ENCODE measurements at regions not wholly inside any gene's neighbourhood (a gene's known extent, or its start where the extent isn't known, plus 50 kb on each side); places are given as distances from the start of the nearest gene placed in this dataset.

GRCh38 chr7:41472427-41473125, 230.3 kb downstream of the INHBA start:
- TF ChIP-seq CTCF (conservative IDR thresholded peaks at IDR 0.05; ENCODE audit: low read length) (no peak), EZH2phosphoT487 (IDR thresholded peaks at IDR 0.05; ENCODE audit: borderline replicate concordance) (no peak)
